SK-N-SH (cell line): ENCODE measurements at regions not wholly inside any gene's neighbourhood (a gene's known extent, or its start where the extent isn't known, plus 50 kb on each side); places are given as distances from the start of the nearest gene placed in this dataset.

Experiments
- CTCF ChIP-seq: fragments of 200-600 bp; sonication (generic); IDR thresholded peaks from 2 replicates; pipeline ENCODE4 v1.6.1; 2017; ENCODE audit warnings: antibody characterized with exemption, mild to moderate bottlenecking, moderate library complexity
- MAX ChIP-seq: IDR thresholded peaks from 2 replicates; pipeline ENCODE4 v1.4.0; 2012; ENCODE audit warnings: low read depth
- SIN3A ChIP-seq: IDR thresholded peaks from 2 replicates; pipeline ENCODE4 v1.6.1; 2012; ENCODE audit warnings: low read depth, mild to moderate bottlenecking, low read length, moderate library complexity, borderline replicate concordance
- TAF1 ChIP-seq: IDR thresholded peaks from 2 replicates; pipeline ENCODE4 v1.6.1; 2012; ENCODE audit warnings: low read depth, mild to moderate bottlenecking, low read length, moderate library complexity, borderline replicate concordance
- YY1 ChIP-seq: IDR thresholded peaks from 2 replicates; pipeline ENCODE4 v1.4.0; 2012; ENCODE audit warnings: low read depth, mild to moderate bottlenecking

- TF ChIP-seq CTCF, result no peak
- no peak for TF ChIP-seq YY1
- TF ChIP-seq SIN3A, result no peak
- TF ChIP-seq TAF1, result no peak
- TF ChIP-seq MAX, result no peak
Observed at GRCh38 chr10:105592468-105592867, 951.4 kb downstream of the SORCS3 start.
